HG03135 (cell line): ENCODE measurements at regions not wholly inside any gene's neighbourhood (a gene's known extent, or its start where the extent isn't known, plus 50 kb on each side); places are given as distances from the start of the nearest gene placed in this dataset.
"Not testable (repeated sequence)": the region's sequence is repeated elsewhere in the genome, so short reads cannot be mapped to it uniquely, and the experiment has no call there.

ENCODE experiments used
- ATAC-seq: cut with Tn5 transposase; IDR thresholded peaks from one replicate; pipeline ENCODE4 v1.9.1; 2021; ENCODE audit warnings: mild to moderate bottlenecking, moderate library complexity; ENCODE audit not compliant: unreplicated experiment

DNA sequence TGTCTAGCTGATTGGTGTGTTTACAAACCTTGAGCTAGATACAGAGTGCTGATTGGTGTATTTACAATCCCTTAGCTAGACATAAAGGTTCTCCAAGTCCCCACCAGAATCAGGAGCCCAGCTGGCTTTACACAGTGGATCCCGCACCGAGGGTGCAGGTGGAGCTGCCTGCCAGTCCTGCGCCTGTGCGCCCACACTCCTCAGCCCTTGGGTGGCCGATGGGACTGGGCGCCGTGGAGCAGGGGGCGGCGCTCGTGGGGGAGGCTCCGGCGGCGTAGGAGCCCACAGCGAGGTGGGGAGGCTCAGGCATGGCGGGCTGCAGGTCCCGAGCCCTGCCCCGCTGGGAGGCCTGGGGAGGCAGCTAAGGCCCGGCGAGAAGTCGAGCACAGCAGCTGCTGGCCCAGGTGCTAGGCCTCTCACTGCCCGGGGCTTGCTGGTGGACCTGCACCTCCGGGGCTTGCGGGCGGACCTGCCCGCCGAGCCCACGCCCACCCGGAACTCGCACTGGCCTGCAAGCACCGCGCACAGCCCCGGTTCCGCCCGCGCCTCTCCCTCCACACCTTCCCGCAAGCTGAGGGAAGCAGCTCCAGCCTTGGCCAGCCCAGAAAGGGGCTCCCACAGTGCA, 51.0 kb upstream of the CDYL start:
- not testable (repeated sequence) for ATAC-seq

DNA sequence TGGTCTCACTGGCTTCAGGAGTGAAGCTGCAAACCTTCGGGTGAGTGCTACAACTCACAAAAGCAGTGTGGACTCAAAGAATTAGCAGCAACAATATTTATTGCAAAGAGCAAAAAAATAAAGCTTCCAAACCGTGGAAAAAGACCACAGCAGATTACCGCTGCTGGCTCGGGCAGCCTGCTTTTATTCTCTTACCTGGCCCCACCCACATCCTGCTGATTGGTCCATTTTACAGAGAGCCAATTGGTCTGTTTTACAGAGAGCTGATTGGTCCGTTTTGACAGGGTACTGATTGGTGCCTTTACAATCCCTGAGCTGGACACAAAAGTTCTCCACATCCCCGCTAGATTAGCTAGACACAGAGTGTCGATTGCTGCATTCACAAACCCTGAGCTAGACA, 51.5 kb upstream of the CDYL start:
- not testable (repeated sequence) for ATAC-seq

DNA sequence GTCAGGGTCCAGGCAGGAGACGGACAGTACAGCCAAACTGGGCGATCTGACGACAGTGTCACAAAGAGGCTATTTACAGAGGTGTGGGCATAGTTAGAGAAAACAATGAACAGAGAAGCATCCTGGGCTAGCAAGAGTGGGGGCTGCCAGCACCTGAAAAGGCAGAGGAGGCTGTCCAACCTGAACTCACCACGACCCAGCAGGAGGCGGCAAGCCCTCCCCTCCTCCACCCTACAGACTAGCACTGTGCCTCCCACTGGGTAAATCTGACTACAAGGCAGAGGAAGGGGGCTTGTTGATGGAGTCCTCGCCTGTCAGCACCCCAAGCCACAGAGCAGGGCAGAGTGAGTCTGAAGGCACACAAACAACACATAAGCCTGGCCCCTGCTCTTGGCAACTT, 52.8 kb upstream of the CDYL start:
- ATAC-seq: no peak

DNA sequence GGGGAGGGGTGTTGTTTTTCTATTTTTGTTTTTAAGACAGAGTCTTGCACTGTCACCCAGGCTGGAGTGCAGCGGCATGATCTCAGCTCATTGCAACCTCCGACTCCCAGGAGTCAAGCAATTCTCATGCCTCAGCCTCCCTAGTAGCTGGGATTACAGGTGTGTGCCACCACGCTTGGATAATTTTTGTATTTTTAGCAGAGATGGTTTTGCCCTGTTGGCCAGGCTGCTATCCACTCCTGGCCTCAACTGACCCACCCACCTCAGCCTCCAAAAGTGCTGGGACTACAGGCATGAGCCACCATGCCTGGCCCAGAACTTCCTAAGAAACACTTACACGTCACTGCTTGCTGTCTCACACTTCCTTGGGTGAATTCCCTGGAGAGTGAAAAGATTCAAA, 54.8 kb upstream of the CDYL start:
- ATAC-seq: not testable (repeated sequence)

DNA sequence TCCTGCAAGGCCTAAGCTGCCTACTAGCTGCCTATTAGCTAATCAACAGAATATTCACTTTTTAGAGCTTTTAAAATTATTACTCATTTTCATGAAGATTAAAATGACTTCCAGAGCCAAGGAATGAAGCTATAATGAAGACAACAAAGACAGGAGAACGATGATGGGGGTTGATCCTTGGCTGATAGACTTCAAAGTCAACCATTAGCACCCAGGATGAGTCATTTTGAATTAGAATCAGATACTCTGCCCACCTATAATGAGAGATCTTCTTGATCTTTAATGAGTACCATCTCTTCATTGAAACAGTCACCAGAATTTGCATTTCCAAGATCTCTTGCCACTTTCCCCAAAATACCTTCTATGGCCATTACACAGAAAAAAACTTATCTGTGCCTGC, 56.7 kb upstream of the CDYL start:
- ATAC-seq: no peak

DNA sequence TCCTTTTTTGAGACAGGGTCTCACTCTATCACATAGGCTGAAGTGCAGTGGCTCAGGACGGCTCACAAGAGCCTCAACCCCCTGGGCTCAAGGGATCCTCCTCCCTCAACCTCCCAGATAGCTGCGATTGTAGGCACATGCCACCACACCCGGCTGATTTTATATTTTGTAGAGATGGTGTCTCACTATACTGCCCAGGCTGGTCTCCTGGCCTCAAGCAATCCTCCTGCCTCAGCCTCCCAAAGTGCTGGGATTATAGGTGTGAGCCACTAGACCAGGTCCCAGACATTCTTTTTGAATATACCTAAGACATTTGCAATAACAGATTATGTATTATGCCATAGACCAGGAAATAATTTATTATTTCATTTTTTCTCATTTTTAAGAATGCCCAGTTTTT, 58.3 kb upstream of the CDYL start:
- ATAC-seq: no peak

DNA sequence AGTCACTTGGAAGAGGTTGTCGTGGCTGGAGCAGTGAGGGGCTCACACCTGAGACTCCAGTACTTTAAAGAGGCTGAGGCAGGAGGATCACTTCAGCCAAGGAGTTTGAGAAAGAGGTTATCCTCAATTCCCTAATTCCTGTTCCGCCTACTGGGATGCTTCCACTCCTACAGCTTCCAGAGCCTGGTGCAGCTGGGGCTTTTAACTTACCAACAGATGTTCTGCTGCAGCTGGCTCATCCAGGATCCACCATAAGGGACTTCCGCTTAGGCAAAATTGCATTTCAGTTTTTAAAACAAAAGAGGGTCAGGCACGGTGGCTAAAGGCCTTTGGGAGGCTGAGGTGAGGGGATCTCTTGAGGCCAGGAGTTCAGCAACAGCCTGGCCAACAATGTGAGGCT, 59.1 kb upstream of the CDYL start:
- no peak for ATAC-seq

DNA sequence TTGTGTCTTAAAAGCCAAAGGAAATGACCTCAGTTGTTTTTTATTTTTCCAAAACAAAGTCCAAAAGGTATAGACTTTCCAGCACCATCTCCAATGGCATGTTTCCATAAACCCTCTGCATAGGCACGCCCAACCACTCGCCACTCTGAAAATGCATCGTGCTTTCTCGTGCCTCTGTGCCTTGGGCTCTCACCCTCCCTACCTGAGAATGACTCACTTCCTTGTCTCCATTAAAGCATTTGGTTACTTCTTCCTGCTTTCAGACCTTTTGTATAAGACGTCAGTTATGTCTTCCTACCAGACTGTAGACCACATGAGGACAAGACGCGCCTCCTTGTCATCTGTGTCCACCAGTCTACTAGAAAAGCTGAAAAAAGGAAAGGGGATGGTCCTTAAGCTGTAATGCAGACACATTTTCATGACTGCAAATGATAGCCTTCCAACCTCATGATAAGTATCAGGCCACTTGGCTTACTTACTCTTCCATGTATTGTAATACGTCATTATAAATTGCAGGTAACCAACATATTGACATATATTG, 61.2 kb upstream of the CDYL start:
- no peak for ATAC-seq

DNA sequence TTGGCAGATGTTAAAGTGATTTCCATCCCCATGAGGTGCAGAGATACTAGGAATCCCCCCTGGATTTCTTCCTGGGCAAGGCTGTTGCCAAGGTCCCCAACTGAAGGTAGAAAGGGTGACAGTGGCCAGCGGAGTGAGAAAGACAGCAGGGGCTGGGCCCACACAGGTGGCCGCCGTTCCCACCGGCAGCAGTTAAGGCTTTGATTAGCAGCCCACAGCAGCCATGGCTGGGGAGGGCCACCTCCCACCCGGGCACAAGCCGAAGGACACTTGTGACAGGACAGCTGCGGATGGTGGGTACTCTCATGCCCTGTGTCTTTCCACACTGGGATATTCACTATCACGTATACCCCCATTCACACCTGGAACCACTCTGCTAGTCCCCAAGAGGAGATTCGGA, 63.9 kb upstream of the CDYL start:
- ATAC-seq: no peak

DNA sequence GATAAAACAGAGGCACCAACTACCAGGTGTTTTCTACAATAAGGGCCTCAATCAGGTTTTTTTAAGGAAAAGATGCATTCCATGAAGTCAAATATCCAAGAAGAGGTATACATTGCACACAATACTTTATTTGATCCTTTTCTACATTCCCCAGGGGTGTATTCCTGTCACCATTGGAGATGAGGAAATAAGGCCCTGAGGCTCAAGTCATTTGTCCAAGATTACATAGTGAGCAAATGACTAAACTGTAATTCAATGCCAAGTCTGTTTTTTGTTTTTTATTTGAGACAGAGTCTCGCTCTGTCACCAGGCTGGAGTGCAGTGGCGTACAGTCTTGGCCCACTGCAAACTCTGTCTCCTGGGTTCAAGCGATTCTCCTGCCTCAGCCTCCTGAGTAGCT, 69.2 kb upstream of the CDYL start:
- no peak for ATAC-seq

DNA sequence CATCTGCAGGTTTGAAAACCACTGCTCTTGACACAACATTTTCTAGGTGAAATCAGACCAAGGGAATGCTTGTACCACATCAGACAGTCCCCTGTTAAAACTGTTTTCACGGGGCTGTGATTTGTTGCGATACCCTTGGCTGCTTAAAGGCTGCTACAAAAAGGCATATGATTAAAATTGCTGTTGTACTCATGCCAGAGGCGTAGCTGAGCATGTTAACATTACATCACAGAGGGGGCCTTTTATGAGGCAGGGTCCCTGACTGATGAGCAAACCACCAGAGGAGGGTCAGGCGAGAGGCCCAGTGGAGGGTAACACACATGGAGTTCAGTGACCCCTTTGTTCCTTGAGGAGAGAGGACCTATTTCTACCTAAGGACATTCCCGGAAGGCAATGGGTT, 70.4 kb upstream of the CDYL start:
- no peak for ATAC-seq

DNA sequence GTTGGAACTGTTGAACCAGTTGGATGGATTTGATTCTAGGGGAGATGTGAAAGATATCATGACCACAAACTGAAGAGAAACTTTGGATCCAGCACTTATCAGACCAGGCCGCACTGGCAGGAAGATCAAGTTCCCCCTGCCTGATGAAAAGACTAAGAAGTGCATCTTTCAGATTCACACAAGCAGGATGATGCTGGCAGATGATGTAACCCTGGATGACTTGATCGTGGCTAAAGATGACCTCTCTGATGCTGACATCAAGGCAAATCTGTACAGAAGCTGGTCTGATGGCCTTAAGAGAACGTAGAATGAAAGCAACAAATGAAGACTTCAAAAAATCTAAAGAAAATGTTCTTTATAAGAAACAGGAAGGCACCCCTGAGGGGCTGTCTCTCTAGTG, 72.8 kb upstream of the CDYL start:
- ATAC-seq: no peak

DNA sequence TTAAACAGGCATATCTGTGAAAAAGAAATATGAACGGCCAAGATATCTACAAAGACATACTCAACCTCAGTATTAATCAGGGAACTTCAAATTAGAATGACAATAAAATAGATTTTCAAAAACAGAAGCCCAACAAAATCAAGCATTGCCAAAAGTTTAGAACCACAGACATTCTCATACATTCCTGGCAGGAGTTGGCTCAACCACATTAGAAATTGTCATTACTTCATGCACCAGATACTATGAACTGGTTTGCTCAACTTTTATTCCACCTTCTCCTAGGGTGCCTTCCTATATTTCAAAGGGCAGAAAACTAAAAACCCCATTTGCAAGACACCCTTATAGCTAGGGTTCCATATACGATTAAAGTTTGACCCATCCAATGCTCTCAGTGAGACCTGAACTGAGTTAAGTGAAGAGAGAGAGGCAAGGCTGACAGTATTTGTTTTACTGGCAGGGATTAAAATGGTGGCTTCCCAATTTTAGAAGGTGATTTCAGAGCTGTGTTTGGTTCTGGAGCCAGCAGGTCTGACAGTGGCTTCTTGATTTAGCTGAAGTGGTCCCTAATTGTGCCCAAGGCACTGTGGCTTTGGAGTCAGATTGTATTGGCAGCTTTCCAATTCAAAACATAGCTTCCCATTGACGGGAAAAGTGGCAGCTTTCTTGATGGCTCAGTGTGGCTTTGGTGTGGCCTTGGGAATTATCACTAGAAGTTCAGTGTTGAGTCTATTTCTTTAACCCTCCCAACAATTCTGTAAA, 77.1 kb upstream of the CDYL start:
- ATAC-seq: no peak

DNA sequence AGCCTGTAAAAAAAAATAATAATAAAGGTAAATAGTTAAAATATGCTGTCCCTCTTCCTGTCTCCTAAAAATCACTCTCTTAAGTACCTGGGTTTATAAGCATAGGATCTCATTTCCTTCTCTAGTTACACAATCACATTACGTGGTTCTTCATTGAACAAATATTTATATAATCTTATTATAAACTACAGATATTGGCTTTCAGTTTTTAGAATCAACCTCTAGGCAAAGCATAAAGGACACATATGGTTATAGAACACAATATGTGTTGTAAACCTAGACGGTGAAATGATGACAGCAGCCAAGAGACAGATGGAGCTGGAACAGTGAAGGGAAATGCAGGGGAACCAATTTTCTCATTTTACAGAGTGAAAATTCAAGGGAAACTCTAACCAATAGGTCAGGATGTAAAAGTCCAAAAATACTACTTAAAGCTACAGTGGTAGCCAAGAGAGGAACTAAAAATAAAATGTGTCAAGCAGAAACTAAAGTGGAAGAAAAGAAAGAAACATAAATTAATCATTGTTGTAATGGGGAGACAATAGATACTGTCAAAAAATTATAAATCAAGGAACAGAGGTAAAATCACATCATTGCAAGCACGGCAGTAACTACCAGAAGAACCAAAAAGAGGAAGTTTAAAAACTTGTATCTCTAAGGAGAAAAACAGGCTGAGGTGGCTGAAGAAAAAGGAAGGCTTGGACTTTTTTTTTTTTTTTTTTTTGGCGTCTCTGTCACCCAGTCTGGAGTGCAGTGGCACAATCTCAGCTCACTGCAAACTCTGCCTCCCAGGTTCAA, 82.8 kb upstream of the CDYL start:
- no peak for ATAC-seq

DNA sequence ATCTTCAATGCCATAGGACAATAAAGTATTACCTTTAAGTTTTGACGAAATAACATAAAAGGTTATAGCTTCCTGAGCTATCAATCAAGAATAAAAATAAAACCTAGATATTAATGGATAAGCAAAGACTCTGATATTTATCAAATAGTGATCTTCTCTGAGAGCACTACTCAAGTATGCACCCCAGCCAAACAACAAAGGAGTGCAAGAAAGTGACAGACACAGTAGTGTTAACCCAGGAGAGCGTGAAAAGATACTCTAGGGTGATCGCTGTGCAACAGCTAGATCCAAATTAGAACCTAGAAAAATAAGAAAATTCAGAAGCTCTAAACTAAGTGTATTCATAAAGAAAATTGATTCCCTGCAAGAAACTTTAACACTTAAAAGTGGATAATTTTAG, 83.5 kb upstream of the CDYL start:
- ATAC-seq: no peak

DNA sequence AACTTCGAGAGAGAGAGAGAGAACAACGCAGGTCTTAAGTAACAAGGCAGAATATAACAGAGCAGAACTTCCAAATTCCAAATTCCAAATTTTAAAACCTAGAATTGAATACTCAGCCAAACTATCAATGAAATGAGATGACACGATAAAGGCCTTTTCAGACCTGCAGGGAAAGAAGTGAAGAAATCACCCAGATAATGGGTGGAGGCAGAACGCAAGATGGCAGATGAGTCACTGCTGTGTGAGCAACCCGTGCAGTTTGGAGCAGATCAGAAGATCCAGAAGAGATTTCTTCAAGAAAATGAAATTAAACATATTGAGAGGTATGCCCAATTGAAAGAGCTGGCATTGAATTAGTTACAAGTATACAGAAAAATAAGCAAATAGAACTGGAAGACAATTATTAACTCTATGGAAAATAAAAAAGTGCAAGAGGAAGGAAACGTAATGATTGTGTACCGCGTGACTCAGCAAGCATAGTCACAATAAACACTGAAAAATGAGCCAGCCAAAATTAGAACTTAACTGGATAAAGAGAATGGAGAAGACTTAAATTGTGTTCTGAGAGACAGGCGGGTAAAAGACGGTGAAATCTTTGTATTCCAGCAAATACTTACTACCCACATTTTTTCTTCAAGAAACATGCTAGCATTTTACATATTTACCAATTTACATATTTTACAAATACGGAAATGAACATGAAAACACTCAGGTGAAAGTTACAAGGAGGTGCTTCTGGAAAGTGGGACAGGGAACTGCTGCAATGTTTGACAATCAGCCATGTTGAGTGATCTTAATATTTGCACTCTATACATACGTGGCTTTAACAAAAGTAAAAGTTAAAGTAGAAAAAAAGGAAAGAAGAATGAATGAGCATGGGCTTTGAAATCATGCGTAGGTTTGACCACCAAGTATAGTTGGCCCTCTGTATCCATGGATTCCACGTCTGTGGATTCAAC, 87.9 kb upstream of the CDYL start:
- no peak for ATAC-seq

DNA sequence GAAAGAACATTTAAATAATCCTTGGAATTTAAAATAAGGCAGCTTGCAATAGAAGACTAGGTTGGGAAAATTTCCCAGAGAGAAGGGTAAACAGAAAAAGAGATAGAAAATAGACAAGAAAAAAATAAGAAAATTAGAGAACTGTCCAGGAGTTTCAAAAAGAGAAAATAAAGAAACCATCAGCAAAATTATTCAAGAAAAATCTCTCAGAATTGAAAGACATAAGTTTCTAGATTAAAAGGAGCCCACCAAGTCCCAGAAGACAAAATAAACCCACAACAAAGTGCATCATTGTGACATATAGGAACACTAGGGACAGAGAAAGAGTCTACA, 88.6 kb upstream of the CDYL start:
- no peak for ATAC-seq

DNA sequence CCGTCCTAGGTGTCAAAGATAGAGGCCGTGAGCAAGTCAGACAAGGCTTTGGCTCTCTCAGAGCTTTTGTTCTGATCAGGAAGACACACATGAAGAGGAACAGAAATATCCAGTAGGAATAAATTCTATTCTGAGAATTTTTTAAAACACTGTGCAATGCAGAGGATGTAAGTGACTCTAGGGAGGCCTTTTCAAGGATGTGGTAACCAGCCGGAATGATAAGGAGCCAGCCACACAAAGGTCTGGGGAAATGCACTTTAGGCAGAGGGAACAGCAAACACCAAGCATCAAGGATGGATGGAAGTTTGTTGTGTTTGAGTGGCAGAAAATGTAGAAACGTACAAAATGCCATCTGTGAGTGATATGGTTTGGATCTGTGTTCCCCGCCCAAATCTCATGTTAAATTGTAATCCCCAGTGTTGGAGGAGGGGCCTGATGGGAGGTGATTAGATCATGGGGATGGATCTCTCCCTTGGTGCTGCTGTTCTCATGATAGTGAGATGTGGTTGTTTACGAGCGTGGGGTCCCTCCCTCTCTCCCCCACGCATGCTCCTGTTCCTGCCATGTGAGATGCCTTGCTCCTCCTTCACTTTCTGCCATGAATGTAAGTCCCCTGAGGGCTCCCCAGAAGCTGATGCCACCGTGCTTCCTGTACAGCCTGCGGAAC, 93.6 kb upstream of the CDYL start:
- no peak for ATAC-seq

DNA sequence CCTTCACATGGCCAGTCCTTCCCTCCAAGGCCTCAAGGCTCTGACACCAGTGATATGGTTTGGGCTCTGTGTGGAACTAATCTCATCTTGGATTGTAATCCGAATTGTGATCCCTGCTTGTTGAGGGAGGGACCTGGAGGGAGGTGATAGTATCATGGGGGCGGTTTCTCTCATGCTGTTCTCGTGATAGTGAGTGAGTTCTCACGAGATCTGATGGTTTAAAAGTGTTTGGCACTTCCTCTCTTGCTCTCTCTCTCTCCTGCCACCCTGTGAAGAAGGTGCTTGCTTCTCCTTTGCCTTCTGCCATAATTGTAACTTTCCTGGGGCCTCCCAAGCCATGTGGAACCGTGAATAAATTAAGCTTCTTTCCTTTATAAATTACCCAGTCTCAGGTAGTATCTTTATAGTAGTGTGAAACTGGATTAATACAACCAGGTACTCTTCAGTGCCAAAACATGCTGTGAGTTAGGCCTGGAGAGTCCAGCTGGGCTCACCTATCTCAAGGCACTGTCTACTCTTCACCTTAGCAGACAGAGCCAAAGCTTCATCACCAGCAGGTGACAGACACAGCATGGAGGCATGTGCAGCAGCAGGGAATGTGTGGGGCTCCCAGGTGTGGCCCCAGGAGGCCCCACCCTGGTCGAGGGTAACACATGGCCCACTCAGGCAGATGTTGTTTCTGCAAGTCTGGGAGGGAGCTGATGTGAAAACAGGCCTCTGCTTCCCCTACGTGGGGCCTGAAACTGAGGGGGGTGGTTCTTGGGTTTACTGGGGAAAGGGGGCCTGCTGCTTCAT, 97.5 kb upstream of the CDYL start:
- no peak for ATAC-seq

DNA sequence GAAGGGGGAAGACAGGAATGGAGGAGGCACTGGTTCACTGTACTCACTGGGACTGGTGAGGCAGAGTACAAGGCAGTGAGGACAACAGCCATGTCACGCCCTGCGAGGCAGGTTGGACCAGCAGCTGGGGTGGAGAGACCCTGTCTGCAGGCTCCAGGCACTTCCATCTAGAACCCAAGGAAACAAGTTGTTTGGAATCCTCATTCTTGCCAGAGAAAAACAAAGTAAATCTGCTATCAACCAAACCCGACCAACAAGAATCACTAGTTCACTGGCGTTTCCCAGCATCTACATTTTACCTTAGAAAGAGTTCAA, 98.5 kb upstream of the CDYL start:
- no peak for ATAC-seq
